NCI-H187 (cell line): ENCODE measurements at regions not wholly inside any gene's neighbourhood (a gene's known extent, or its start where the extent isn't known, plus 50 kb on each side); places are given as distances from the start of the nearest gene placed in this dataset.
"Not testable (repeated sequence)": the region's sequence is repeated elsewhere in the genome, so short reads cannot be mapped to it uniquely, and the experiment has no call there.

Experiments used
- DNase-seq, 2 experiments: peaks; one replicate each; lab custom pipeline; 2025; lab: John Stamatoyannopoulos, UW

GRCh38 chr4:184280591-184281071 is 63.0 kb upstream of the ENPP6 start:
- no peak for DNase-seq

- DNase-seq, result no peak
Measured at GRCh38 chr4:184280137-184280536, 62.5 kb upstream of the ENPP6 start.

- no peak for DNase-seq
Measured at GRCh38 chr4:184279496-184280061, 61.9 kb upstream of the ENPP6 start.

- DNase-seq, result not testable (repeated sequence)
Measured at GRCh38 chr4:184277769-184278168, 60.1 kb upstream of the ENPP6 start.

GRCh38 chr4:184277010-184277409 is 59.3 kb upstream of the ENPP6 start:
- not testable (repeated sequence) for DNase-seq

- DNase-seq, result not testable (repeated sequence)
Measured at GRCh38 chr4:184276346-184276745, 58.7 kb upstream of the ENPP6 start.

- no peak for DNase-seq
Measured at GRCh38 chr4:184275766-184276165, 58.1 kb upstream of the ENPP6 start.

- no peak for DNase-seq
Measured at GRCh38 chr4:184274286-184274951, 56.7 kb upstream of the ENPP6 start.

GRCh38 chr4:184273166-184274147 is 55.8 kb upstream of the ENPP6 start:
- no peak for DNase-seq

- no peak for DNase-seq
Measured at GRCh38 chr4:184270808-184271413, 53.2 kb upstream of the ENPP6 start.

- DNase-seq, result no peak
Measured at GRCh38 chr4:184269879-184270430, 52.3 kb upstream of the ENPP6 start.

GRCh38 chr4:184268584-184269160 is 51.0 kb upstream of the ENPP6 start:
- no peak for DNase-seq

- no peak for DNase-seq
Measured at GRCh38 chr4:184267673-184268583, 50.3 kb upstream of the ENPP6 start.
